ENCODE measurements at regions not wholly inside any gene's neighbourhood (a gene's known extent, or its start where the extent isn't known, plus 50 kb on each side); places are given as distances from the start of the nearest gene placed in this dataset.

GRCh38 chr10:27439101-27439500, 65.0 kb upstream of the RAB18 start:
- TF ChIP-seq CTCF (IDR thresholded peaks at IDR 0.05) (no peak), EP300 (IDR thresholded peaks at IDR 0.05) (no peak), POLR2A (IDR thresholded peaks at IDR 0.05) (no peak), POLR2AphosphoS5 (IDR thresholded peaks at IDR 0.05) (no peak)
